Sigmoid colon (tissue), 4 donors: ENCODE measurements at regions not wholly inside any gene's neighbourhood (a gene's known extent, or its start where the extent isn't known, plus 50 kb on each side); places are given as distances from the start of the nearest gene placed in this dataset.

Experiments used
- POLR2AphosphoS5 ChIP-seq, 4 donors: sonication (generic); formaldehyde crosslinking; IDR thresholded peaks; one replicate each; pipeline ENCODE4 v1.6.1; 2017; ENCODE audit warnings: antibody characterized with exemption in 4 of 4
- TF ChIP-seq, protein P1 (sequence below), 4 experiments: fragments of 450-650 bp in 3 of 4; fragments of 200-600 bp in 1 of 4; IDR thresholded peaks; one replicate each; pipeline ENCODE4 v1.5.1; 2016 to 2019; ENCODE audit warnings: antibody characterized with exemption in 4 of 4, mild to moderate bottlenecking in 3 of 4, moderate library complexity in 2 of 4

DNA sequence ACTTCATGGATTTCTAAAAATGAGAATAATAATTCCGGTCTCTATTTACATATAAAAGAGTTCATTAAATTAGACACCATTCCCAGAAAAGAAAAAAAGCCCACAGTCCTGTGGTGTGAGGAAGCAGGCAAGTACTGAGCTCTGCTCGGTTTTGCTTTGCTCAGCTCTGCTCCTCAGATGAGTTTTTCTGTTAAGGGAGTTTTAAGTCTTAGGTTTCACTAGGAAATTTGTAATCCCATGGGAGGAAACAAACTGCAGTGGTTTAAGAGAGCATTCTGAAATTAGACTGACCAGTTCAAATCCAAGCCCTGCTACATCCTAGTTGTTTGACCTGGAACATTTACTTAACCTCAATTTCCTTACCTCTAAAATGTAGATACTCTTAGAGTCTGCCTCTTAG is 338.6 kb upstream of the MMADHC start:
- no peak for TF ChIP-seq POLR2AphosphoS5 (IDR thresholded peaks at IDR 0.05)
- TF ChIP-seq, protein P1, sequence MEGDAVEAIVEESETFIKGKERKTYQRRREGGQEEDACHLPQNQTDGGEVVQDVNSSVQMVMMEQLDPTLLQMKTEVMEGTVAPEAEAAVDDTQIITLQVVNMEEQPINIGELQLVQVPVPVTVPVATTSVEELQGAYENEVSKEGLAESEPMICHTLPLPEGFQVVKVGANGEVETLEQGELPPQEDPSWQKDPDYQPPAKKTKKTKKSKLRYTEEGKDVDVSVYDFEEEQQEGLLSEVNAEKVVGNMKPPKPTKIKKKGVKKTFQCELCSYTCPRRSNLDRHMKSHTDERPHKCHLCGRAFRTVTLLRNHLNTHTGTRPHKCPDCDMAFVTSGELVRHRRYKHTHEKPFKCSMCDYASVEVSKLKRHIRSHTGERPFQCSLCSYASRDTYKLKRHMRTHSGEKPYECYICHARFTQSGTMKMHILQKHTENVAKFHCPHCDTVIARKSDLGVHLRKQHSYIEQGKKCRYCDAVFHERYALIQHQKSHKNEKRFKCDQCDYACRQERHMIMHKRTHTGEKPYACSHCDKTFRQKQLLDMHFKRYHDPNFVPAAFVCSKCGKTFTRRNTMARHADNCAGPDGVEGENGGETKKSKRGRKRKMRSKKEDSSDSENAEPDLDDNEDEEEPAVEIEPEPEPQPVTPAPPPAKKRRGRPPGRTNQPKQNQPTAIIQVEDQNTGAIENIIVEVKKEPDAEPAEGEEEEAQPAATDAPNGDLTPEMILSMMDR (IDR thresholded peaks at IDR 0.05) = no peak
